ENCODE measurements at regions not wholly inside any gene's neighbourhood (a gene's known extent, or its start where the extent isn't known, plus 50 kb on each side); places are given as distances from the start of the nearest gene placed in this dataset.

- TF ChIP-seq, protein P1, sequence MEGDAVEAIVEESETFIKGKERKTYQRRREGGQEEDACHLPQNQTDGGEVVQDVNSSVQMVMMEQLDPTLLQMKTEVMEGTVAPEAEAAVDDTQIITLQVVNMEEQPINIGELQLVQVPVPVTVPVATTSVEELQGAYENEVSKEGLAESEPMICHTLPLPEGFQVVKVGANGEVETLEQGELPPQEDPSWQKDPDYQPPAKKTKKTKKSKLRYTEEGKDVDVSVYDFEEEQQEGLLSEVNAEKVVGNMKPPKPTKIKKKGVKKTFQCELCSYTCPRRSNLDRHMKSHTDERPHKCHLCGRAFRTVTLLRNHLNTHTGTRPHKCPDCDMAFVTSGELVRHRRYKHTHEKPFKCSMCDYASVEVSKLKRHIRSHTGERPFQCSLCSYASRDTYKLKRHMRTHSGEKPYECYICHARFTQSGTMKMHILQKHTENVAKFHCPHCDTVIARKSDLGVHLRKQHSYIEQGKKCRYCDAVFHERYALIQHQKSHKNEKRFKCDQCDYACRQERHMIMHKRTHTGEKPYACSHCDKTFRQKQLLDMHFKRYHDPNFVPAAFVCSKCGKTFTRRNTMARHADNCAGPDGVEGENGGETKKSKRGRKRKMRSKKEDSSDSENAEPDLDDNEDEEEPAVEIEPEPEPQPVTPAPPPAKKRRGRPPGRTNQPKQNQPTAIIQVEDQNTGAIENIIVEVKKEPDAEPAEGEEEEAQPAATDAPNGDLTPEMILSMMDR (IDR thresholded peaks at IDR 0.05; ENCODE audit: borderline replicate concordance, extremely low read depth, low read length, poor library complexity, severe bottlenecking): no peak
- TF ChIP-seq EZH2 (IDR thresholded peaks at IDR 0.05; ENCODE audit: borderline replicate concordance, low read depth, low read length, severe bottlenecking): no peak
Measured at GRCh38 chr15:47983533-47983932, 137.3 kb upstream of the SLC24A5 start.

All from DND-41 (cell line).